OCI-LY7 (cell line): ENCODE measurements at regions not wholly inside any gene's neighbourhood (a gene's known extent, or its start where the extent isn't known, plus 50 kb on each side); places are given as distances from the start of the nearest gene placed in this dataset.

Source experiments
- BruUV-seq: library from RNA; stranded (reverse); fragments of 400-500 nt; replicated peaks from 2 replicates; lab custom pipeline; 2021; lab: Mats Ljungman, UMichigan
- CTCF ChIA-PET: fragments of 300-600 bp; sonication (Branson Sonifier 250); formaldehyde crosslinking; loops from one replicate; lab custom pipeline; 2022; ENCODE audit warnings: antibody characterized with exemption; ENCODE audit not compliant: unreplicated experiment; lab: Charles Lee
- POLR2A ChIA-PET: fragments of 300-600 bp; sonication (Branson Sonifier 250); formaldehyde crosslinking; loops from one replicate; lab custom pipeline; 2022; ENCODE audit warnings: antibody characterized with exemption; lab: Charles Lee
- DNase-seq: peaks from one replicate; pipeline ENCODE4 v3.0.0-alpha.2; 2015; ENCODE audit warnings: low spot score
- H2AFZ ChIP-seq: fragments of 200-600 bp; sonication (generic), shearing (Covaris generic); 2 replicates; pipeline ENCODE4 v1.6.1; 2014; ENCODE audit warnings: mild to moderate bottlenecking, antibody characterized with exemption, low read length, moderate library complexity
- H3K27ac ChIP-seq: fragments of 200-600 bp; sonication (generic); 2 replicates; pipeline ENCODE4 v1.5.1; 2014; ENCODE audit warnings: mixed run types, low read depth, mild to moderate bottlenecking, moderate library complexity, low read length, inconsistent platforms; ENCODE audit not compliant: poor library complexity, severe bottlenecking
- H3K36me3 ChIP-seq: fragments of 200-600 bp; sonication (generic); 2 replicates; pipeline ENCODE4 v1.6.1; 2014; ENCODE audit warnings: mild to moderate bottlenecking, antibody characterized with exemption, low read length, moderate library complexity, mixed read lengths; ENCODE audit not compliant: insufficient read depth
- H3K4me1 ChIP-seq: fragments of 200-600 bp; sonication (generic); 2 replicates; pipeline ENCODE4 v1.5.1; 2014; ENCODE audit warnings: mild to moderate bottlenecking, low read length; ENCODE audit not compliant: insufficient read depth, poor library complexity, severe bottlenecking
- H3K4me2 ChIP-seq: fragments of 200-600 bp; sonication (generic); 2 replicates; pipeline ENCODE4 v1.6.1; 2014; ENCODE audit warnings: mild to moderate bottlenecking, low read length
- H3K4me3 ChIP-seq: fragments of 200-600 bp; sonication (generic); 2 replicates; pipeline ENCODE4 v1.5.1; 2014; ENCODE audit warnings: mild to moderate bottlenecking, low read depth, low read length; ENCODE audit not compliant: poor library complexity, severe bottlenecking
- H3K79me2 ChIP-seq: fragments of 200-600 bp; sonication (generic); 2 replicates; pipeline ENCODE4 v1.6.1; 2016; ENCODE audit warnings: low read depth, mild to moderate bottlenecking, low read length, moderate library complexity, mixed read lengths; ENCODE audit not compliant: insufficient read depth
- H3K9me2 ChIP-seq: fragments of 200-600 bp; sonication (generic); 2 replicates; pipeline ENCODE4 v1.6.1; 2016; ENCODE audit warnings: mild to moderate bottlenecking, low read length, mixed read lengths; ENCODE audit not compliant: insufficient read depth
- H3K9me3 ChIP-seq: fragments of 200-600 bp; sonication (generic); 2 replicates; pipeline ENCODE4 v1.6.1; 2014; ENCODE audit warnings: mild to moderate bottlenecking, mixed run types, low read length, mixed read lengths
- H4K20me1 ChIP-seq: fragments of 200-600 bp; sonication (generic); 2 replicates; pipeline ENCODE4 v1.6.1; 2014; ENCODE audit warnings: mild to moderate bottlenecking, antibody characterized with exemption, low read length, moderate library complexity, mixed read lengths; ENCODE audit not compliant: insufficient read depth
- EZH2phosphoT487 ChIP-seq: fragments of 200-600 bp; sonication (generic); IDR thresholded peaks from 2 replicates; pipeline ENCODE4 v1.6.1; 2018; ENCODE audit warnings: low read depth, borderline replicate concordance, mild to moderate bottlenecking, mixed run types, antibody characterized with exemption, low read length, moderate library complexity, mixed read lengths
- intact Hi-C: fragments of 100-400 bp; cut with micrococcal nuclease; formaldehyde crosslinking; loops from one replicate; pipeline ENCODE4 v1.10.0; 2022; ENCODE audit not compliant: unreplicated experiment
- TF ChIP-seq, protein P1 (sequence below): fragments of 200-600 bp; sonication (generic); conservative IDR thresholded peaks from 2 replicates; pipeline ENCODE4 v1.5.1; 2014; ENCODE audit warnings: mild to moderate bottlenecking, antibody characterized with exemption, low read length, moderate library complexity, mixed read lengths

DNA sequence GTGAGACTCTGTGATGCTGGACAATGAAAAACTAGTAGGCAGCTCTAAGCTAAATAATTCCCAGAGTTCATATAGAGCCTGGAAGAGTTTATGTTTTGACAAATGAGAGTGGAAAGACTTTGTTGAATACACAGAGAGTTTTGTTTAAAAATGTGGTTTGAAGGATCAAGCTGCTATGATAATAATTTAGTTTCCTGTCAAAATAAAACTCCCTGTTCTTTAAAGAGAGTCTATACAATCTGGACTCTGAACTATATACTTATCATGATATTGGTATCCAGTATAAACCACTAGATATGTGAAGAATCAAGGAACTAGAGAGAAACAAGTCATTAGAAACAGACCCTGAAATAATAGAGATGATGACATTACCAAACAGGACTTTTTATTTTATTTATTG lies 158.6 kb downstream of the C4orf33 start:
- Histone ChIP-seq H4K20me1 (no peaks in the 10 kb centered on the region), H2AFZ (no peak overlapping the region), H3K9me3 (no peaks in the 10 kb centered on the region), H3K9me2 (no peaks in the 10 kb centered on the region), H3K4me3 (no peak overlapping the region), H3K4me2 (no peak overlapping the region), H3K27ac (no peak overlapping the region), H3K4me1 (no peaks in the 10 kb centered on the region), H3K36me3 (no peaks in the 10 kb centered on the region), H3K79me2 (no peaks in the 10 kb centered on the region)
- POLR2A ChIA-PET, result no interaction called here
- TF ChIP-seq, protein P1, sequence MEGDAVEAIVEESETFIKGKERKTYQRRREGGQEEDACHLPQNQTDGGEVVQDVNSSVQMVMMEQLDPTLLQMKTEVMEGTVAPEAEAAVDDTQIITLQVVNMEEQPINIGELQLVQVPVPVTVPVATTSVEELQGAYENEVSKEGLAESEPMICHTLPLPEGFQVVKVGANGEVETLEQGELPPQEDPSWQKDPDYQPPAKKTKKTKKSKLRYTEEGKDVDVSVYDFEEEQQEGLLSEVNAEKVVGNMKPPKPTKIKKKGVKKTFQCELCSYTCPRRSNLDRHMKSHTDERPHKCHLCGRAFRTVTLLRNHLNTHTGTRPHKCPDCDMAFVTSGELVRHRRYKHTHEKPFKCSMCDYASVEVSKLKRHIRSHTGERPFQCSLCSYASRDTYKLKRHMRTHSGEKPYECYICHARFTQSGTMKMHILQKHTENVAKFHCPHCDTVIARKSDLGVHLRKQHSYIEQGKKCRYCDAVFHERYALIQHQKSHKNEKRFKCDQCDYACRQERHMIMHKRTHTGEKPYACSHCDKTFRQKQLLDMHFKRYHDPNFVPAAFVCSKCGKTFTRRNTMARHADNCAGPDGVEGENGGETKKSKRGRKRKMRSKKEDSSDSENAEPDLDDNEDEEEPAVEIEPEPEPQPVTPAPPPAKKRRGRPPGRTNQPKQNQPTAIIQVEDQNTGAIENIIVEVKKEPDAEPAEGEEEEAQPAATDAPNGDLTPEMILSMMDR, result no peak
- TF ChIP-seq EZH2phosphoT487, result no peak
- intact Hi-C loops, result no loop called here
- no peak for DNase-seq
- CTCF ChIA-PET, result no interaction called here
- no TSS peak for BruUV-seq

DNA sequence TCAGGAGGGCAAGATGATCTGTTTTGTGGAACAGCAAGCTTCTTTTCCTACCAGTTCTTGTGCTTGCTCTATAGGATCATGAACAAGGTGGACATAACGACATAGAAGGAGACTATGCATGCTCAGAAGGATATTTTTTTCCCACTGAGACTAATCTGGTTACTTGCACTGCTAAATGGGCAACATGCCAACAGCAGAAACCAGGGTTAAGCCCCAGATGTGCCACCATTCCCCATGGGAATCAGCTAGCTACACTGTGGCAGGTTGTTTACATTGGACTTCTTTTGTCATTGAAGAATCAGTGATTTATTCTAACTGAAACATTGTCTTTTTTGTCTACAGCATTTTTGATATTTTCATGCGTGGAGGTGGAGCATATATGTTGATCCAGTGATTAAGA lies 165.6 kb downstream of the C4orf33 start:
- CTCF ChIA-PET, result no interaction called here
- no peak overlapping the region for H3K4me2 ChIP-seq
- intact Hi-C loops, result no loop called here
- no peak for DNase-seq
- H3K4me3 ChIP-seq, result no peak overlapping the region
- POLR2A ChIA-PET, result interaction anchor here (0.6 kb wide), 1 partner anchor 332 kb away, joined by 3 read pairs; no protein-coding TSS in a partner anchor
- TF ChIP-seq, protein P1, result no peak
- TF ChIP-seq EZH2phosphoT487, result no peak
- H4K20me1 ChIP-seq, result no peaks in the 10 kb centered on the region
- H3K27ac ChIP-seq, result no peak overlapping the region
- no peak overlapping the region for H2AFZ ChIP-seq
- BruUV-seq, result no TSS peak
- no peaks in the 10 kb centered on the region for H3K4me1 ChIP-seq
- no peaks in the 10 kb centered on the region for H3K9me2 ChIP-seq
- H3K9me3 ChIP-seq, result no peaks in the 10 kb centered on the region
- no peaks in the 10 kb centered on the region for H3K79me2 ChIP-seq
- H3K36me3 ChIP-seq, result no peaks in the 10 kb centered on the region

DNA sequence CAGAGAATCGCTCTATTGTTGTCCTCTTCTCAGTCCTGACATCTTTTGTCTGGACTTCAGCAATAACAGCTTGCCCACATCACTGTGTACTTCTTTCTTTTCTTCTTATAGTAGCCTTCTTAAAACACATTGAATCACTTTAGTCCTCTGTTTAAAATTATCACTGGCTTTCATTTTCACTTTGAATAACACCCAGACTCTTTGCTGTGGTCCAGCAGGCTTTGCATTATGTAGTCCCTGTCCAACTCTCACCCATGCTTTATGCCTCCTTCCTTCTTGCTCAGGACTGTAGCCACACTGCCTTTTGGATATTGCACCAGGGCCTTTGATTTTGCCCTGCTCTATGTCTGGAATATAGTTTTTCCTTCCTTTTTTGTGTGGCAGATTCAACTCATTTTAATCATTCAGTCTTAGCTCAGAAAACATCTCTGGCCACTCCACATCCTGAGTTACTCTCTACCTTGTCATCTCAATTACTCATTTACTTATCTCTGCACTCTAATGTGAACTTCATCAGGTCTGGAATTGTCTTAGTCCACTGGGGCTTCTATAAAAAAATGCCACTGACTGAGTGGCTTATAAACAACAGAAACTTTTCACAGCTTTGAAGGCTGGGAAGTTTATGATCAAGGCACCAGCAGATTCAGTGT lies 168.2 kb downstream of the C4orf33 start:
- POLR2A ChIA-PET, result interaction anchor here (0.8 to 1.3 kb wide), 2 partner anchors 11 to 14 kb away, joined by 3 to 4 read pairs; no protein-coding TSS in a partner anchor
- no TSS peak for BruUV-seq
- TF ChIP-seq EZH2phosphoT487, result no peak
- TF ChIP-seq, protein P1, result no peak
- Histone ChIP-seq H3K4me3 (no peak overlapping the region), H3K9me2 (no peaks in the 10 kb centered on the region), H2AFZ (no peak overlapping the region), H3K27ac (no peak overlapping the region), H3K4me2 (no peak overlapping the region), H3K9me3 (no peaks in the 10 kb centered on the region), H3K4me1 (no peaks in the 10 kb centered on the region), H4K20me1 (no peaks in the 10 kb centered on the region), H3K36me3 (no peaks in the 10 kb centered on the region), H3K79me2 (no peaks in the 10 kb centered on the region)
- DNase-seq, result no peak
- CTCF ChIA-PET, result no interaction called here
- intact Hi-C loops, result no loop called here
